GM19452 (cell line): ENCODE measurements at regions not wholly inside any gene's neighbourhood (a gene's known extent, or its start where the extent isn't known, plus 50 kb on each side); places are given as distances from the start of the nearest gene placed in this dataset.

ENCODE experiments used
- ATAC-seq: cut with Tn5 transposase; IDR thresholded peaks from one replicate; pipeline ENCODE4 v1.9.1; 2021; ENCODE audit not compliant: unreplicated experiment

DNA sequence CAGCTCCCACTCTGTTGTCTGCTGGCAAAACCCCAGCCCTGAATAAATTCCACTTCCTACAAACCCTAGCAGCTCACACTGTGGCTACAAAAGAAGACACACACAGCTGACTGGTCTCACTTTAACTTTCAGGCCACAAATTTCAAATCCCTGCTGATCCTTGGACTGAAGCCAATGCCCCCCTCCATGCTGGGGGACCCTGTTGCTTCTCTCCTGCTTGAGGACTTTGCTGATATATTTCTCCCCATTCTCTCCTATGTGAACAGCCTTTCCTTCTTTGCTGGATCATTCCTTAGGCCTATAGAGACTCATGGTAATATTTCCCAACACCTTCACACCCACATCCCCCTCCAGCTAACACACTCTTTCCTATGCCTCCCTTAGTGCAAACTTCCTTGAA lies 79.6 kb upstream of the ADRA1B start:
- ATAC-seq, result no peak

DNA sequence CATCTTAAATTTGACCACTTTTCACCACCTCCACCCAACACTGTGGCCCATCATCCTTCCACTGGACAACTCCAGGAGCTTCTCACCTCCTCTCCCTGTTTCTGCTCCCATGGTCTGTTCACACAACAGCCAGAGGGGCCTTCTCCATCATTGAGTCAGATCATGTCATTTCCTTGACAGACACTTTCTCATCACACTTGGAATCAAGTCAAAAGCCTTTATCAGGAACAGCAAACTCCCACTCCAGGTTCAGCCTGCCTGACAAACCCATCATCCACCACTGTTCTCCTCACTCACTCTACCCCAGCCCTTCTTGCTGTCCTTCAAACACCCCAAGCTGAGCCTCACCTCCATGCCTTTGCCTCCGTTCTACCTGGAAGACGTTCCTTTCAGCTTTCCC lies 78.4 kb upstream of the ADRA1B start:
- no peak for ATAC-seq

DNA sequence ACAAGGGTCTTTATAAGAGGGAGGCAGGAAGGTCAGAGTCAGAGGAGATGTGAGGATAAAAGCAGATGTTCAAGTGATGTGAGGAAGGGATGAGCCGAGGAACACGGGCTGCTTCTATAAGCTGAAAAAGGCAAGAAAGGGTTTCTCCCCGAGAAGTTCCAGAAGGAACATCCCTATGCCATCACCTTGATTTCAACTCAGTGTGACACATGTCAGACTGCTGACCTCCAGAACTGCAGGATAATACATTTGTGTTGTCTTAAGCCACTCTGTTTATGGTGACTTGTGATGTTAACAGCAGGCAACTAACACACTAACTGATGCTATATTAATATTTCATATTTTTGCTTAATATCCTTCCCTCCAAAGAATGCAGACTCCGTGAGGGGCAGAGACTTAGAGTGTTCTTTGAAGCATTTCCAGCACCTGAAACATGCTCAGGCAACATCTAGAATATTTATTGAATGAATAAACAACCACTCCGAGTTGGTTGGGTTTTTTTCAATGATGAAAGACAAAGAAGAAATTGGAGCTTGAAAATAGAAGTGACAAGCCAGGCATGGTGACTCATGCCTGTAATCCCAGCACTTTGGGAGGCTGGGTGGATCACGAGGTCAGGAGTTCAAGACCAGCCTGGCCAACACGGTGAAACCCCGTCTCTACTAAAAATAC lies 77.6 kb upstream of the ADRA1B start:
- no peak for ATAC-seq

DNA sequence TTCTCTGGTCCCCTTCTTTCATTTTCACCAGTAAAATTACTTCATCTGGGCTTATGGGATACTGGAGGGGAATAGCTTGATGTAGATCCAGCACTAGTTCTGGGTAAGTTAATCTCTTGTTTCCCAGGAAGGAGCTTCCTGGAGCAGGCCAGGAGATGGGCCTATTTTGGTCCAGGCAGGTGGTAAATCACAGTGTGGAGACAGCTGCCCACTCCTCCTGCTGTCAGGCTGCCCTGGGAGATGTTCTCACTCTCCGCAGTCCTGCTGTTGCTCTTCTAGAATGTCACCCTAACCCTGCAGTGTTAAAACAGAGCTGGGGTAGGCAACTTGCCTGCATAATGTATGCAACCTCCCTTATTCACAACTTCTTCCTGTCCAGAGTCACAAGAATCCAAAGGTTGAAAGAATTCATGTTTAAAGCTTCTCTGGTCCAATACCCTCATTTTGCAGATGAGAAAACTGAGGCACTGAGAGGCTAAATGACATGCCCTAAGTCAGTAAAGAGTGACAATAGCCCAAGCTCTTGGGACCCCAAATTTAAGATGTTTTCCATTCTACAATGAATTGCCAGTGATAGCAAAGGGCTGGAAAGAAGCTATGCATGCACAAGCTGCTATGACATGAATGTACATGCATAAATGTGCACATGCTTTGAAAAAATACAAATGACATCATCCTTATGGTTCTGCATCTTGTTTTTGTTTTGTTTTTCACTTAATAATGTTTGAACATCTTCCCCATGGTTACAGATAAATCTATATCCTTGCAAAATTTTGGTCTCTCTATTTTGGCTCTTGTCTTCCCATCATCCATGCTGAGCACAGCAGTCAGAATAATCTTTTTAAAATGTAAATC lies 71.8 kb upstream of the ADRA1B start:
- ATAC-seq, result no peak

DNA sequence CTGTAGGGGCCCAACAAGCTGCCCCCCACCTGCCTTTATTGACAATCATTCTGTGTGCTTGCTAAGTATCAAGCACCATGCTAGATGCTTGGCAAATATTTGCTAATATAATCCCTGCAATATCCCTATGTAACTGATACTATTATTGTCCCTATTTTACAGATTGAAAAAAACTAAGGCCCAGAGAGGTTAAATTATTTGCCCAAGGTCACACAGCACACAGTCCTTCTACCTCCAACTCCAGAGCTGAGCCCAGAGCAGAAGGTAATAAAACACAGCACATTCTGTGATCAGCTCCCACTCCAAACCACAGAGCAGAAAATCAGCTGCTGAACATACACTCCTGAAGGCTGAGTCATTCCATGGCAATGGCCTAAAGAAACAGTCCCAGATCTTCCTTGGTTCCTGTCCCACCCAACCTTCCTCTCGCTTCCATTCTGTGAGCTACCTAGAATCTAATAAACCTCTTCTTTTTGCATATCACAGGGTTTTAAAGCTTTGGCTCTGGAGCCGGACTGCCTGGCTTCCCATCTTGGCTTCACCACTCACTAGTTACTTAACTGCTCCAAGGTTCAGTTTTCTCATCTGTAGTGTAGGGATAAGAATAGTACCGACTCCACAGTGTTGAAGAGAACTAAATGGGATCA lies 66.7 kb upstream of the ADRA1B start:
- no peak for ATAC-seq

DNA sequence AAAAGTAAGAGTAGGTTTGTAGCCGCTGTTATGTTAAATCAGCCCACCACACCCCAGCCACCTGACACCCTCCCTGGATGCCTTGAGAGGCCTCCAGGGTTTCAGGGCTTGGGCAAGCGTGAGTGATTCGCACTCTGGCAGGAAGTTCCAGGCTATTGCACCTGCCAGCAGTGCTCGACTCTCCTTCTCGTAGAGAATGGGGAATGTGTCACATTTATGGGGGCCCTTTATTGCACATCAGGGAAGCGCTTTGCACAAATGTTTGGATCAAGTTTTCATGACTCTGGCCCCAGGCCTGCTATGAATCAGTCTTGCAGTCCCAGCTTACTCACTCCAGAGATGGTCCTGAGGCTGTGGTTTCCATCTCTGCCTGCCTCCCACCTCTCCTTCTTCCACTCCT lies 66.1 kb upstream of the ADRA1B start:
- no peak for ATAC-seq

DNA sequence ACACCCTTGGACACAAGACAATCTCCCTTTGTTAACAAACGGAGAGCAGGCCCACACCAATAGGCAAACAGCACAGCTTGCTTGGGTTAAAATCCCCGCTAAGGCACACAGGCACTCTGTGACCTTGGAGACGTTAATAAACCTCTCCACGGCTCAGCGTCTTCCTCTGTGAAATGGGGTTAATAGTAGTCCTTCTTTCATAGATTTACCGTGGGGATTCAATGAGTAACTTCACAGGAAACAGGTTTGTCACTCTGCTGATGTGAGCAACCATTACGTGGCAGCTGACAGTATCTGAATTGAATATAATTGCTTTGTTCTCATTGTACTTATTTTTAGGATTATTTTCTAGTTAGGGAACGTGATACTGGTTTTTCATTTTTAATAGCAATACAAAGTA lies 65.2 kb upstream of the ADRA1B start:
- ATAC-seq, result no peak

DNA sequence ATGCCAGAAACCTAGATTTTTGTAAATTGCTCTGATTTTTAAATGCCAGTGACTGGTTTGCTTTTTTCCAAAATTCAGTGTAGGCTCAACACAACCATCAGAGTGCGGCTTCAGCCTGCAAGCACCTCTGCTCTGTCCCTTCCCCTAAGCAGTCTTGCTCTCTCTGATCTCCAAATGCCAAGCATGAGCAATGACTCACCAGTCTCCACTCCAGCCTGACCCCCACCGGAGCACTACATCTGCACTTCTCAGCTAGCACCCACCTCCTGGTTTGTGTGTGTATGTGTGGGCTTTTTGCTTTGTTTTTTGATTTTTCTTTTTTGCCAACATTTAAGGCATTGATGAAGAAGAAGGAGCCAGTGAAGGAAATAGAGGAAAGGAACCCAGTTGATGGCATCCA lies 61.4 kb upstream of the ADRA1B start:
- no peak for ATAC-seq

DNA sequence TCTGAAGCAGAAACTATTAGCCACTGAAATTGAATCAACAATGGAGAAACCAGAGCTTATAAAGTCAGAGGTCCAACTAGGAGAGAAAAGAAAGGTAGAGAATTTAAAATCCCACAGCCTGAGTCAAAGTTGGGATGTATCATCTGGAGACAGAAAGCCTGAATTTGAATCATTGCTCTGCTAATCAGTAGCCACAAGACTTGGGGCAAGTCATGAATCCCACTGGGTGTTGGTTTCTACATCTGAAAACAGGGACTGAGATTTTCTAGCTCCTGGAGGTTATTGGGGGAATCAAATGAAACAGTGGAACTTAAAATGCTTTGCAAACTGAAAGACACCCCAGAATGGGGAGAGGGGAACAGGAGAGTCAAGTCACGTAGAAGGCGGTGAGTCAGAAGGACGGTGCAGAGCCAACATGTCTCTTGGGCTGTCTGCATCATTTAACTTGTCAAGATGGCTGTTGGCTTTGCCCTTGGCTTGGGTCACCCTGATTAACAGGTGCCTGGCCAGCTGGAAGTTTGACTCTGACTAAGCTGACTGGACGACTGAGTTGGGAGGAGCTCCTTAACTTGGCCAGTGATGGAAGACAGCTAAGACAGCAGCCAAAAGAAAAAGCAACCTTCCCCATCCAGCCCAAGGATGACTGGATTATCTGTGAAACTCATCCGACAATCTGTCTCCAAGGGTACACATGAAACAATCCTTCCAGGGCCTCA lies 60.6 kb upstream of the ADRA1B start:
- no peak for ATAC-seq

DNA sequence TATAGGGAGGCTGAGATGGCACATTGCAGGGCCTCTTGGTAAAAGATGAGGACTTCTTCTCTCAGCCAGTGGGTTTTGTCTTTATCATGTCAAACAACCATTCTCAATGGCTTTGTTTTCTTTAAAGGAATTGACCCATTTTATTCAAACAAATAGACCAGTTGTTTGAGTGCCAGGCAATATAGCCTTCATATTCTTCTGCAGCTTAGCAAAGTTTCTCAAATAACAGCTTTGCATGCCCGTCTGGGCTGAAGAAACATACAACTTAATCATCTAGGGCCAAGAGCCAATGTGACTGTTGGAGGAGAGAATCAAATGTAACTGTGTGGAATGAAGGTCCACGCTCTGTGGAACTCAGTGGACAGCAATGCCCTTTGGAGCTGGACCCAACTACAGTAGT lies 57.4 kb upstream of the ADRA1B start:
- ATAC-seq, result no peak

DNA sequence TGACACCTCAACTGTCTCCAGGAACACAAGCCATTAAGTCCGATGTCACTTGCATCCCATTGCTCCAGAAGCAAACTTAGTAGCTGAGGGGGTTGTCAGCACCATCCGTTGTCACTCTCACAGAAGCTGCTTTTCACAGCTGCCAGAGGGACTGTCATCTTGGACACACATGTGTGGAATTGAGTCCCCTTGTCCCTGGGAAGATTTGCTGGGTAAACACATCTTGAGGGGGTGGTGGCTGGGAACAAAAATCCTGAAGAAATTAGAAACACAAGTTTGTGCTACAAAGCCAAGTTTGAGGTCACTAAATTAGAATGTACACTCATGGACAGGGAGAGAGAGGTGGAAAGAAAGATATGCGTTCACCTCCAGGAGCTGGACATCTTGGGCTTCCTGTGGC lies 55.2 kb upstream of the ADRA1B start:
- no peak for ATAC-seq

DNA sequence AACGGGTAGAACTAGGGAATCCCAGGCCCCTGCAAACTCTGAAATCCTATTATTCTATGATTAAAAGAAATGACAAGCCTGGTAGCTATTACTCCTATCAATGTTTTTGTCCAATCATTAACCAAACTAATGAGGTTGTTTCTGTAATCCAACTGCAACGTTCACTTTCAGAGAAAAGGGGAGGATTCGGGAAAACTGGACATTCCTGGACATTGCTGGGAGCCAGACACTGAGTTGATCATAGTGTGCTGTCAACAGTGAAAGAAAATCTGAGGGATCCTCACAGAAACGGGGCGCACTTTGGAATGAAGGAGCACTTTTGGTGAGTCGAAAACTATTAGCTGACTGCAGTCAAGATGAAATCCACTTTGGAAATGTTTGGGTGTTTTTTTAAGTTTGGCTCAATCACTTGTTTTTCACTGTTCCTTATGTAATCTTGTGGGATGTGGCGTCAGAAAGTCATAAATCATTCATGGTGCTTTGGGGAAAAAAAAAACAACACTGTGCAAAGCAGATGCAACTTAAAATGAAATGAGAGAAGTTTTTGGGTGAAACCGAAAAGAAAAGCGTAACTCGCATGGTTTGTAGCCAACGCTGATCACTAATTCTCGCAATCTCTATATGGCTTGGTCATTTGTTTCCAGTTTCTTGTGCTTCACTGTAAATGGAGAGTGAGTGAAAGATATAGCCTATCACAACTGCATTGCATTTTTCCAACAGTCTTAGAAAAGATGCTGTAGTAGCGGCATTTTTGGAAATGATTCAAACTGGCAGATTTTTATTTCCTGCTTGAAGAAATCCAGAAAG lies 51.2 kb upstream of the ADRA1B start:
- ATAC-seq, result peak; percentile 92

DNA sequence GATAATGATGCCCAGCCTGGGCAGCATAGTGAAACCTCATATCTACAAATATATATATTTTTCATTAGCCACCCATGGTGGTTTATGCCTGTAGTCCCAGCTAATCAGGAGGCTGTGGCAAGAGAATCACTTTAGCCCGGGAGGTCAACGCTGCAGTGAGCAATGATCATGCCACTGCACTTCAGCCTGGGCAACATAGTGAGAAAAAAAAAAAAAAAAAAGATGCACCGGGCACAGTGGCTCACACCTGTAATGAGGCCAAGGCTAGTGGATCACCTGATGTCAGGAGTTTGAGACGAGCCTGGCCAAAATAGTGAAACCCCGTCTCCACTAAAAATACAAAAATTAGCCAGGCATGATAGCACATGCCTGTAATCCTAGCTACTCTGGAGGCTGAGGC lies 50.2 kb upstream of the ADRA1B start:
- ATAC-seq, result no peak
